GM18867 (cell line): ENCODE measurements at regions not wholly inside any gene's neighbourhood (a gene's known extent, or its start where the extent isn't known, plus 50 kb on each side); places are given as distances from the start of the nearest gene placed in this dataset.

Experiments used
- ATAC-seq: cut with Tn5 transposase; IDR thresholded peaks from one replicate; pipeline ENCODE4 v1.9.1; 2021; ENCODE audit warnings: mild to moderate bottlenecking, moderate library complexity; ENCODE audit not compliant: unreplicated experiment

DNA sequence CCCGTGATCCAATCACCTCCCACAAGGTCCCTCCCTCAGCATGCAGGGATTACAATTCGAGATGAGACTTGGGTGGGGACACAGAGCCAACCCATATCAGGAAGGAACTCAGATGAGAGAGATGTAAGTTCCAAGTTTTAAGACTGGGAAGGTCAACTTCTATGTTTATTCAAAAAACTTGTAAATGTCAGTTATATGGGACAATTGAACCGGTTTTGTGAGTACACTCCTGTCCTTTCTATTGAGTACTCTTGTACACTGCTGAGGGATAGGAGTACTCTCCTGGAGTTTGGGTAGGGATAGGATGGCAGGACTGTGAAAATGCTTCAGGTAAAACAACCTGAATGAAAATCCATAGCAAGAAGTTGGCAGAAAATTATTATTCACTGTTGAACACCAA is 239.1 kb downstream of the ZNF674 start:
- ATAC-seq = no peak

GRCh38 chrX:46305431-46305830 is 239.8 kb downstream of the ZNF674 start:
- ATAC-seq = no peak

DNA sequence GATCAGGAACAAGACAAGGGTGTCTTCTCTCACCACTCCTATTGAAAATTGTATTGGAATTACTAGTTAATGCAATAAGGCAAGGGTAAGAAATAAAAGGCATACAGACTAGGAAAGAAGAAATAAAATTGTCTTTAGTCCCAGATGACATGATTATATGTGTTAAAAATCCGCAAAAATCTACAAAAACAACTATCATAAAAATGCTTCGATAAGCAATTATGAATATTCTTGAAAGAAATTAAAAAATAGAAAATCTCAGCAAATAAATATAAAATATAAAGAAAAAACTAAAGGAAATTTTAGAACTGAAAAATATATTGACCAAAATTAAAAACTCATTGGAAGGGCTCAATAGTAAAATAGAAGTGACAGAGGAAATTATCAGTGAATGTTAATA is 243.3 kb downstream of the ZNF674 start:
- ATAC-seq = no peak

DNA sequence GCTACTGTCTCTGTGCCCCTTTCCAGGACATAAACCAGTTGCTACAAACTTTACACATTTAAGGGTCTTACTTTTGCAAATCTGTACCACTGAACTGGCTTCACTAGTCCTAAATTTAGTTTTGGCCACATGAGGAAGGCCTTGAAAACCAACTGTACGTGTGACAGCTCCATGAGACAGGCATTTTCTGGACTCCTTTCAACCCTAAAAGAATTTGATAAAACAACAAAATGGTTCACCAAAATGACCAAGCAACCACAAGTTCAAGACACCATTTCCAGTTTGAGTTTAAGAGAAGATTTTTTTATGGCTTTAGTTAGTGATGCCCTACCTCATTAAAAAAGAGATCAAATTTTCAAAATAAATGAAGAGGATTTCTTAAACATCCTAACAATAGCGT is 246.4 kb downstream of the ZNF674 start:
- no peak for ATAC-seq

GRCh38 chrX:46295963-46296362 is 249.3 kb downstream of the ZNF674 start:
- no peak for ATAC-seq

DNA sequence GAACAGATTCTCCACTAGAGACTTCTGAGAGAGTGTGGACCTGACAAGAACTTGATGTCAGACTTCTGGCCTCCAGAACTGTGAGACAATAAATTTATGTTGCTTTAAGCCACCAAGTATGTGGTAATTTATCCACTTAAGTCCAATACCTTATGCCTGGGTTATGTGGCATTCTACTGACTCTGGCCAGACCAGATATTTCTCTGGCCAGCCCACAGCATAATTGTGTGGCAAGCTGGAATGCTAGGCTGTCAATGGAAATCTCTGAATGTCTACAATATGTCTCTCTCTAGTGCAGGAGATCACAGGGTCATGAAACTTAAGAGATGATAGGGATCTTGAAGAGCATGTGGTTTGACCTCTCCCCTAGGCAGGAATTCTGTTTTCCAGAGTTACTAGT is 251.0 kb downstream of the ZNF674 start:
- ATAC-seq = no peak

GRCh38 chrX:46279925-46280313 is 265.3 kb downstream of the ZNF674 start:
- ATAC-seq = no peak

- no peak for ATAC-seq
Measured at GRCh38 chrX:46279214-46279924, 265.9 kb downstream of the ZNF674 start.

DNA sequence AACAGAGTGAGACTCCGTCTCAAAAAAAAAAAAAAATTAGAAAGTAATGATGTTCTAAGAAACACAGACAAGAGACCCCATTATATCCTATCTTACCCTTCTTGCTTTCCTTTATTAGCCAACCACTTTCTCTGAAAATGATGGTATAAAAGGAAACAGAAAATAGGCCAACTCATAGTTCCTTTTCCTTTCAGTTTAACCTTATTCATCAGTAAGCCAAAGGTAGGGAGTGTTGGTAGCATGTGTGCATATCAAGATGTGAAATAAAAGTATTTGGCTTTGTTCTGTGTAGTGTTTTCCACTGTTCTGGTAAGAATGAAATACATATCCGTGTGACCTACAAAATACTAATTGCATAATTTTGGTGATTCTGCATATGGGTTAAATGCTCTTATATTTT is 266.6 kb downstream of the ZNF674 start:
- ATAC-seq = no peak

DNA sequence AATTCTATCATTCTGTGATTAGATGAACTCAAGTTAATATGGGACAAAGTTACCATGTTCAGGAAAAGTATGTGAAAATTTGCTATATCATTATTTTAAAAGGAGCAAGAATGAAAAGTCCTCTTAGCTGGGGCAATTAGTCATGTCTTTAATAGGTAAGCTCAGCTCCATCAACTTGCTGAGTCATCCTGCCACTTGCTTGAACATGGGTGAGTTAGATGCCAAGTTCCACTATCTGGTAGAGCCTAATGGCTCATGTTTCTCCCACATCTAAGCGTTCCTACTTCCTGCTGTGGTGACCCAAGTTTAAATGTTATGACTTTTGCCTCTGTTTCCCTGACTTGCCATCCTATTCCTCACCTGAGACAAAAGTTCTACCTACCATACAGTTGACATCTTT is 276.8 kb downstream of the ZNF674 start:
- ATAC-seq = no peak

GRCh38 chrX:46263494-46263893 is 281.7 kb downstream of the ZNF674 start:
- no peak for ATAC-seq

DNA sequence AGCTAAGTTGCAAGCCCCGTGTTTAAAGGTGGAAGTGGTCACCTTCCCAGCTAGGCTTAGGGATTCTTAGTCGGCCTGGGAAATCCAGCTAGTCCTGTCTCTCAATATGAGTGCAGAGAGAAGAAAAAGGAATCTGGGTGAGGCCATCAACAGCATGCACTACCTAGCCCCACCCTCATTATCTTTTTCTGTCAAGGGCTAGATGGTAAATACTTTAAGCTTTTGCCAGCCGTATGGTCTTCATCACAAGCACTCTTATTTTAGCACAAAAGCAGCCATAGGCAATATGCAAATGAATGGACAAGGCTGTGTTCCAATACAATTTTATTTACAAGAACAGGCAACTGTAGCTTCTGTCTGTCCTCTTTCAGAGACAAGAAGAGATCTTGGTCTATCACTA is 282.9 kb downstream of the ZNF674 start:
- no peak for ATAC-seq

DNA sequence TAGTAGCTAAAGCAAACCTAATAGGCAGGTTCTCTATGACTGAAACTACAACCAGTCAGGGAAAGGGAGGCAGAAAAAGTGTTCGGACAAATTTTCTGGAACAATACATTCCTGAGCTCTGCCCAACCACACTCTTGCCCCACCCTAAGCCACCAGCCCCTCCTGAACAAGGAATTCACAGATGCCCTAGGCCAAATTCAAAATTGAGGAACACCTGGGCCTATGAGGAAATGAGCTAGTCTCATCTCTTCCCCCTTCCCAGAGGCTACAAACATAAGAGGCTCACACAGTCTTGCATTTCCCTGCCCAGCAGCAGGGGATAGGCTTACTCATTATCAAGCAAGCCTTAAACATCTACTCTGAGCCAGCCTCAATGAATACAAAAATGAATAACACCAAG is 284.7 kb downstream of the ZNF674 start:
- ATAC-seq = no peak

- no peak for ATAC-seq
Measured at GRCh38 chrX:46258356-46258755, 286.9 kb downstream of the ZNF674 start.

GRCh38 chrX:46257451-46257879 is 287.8 kb downstream of the ZNF674 start:
- no peak for ATAC-seq

DNA sequence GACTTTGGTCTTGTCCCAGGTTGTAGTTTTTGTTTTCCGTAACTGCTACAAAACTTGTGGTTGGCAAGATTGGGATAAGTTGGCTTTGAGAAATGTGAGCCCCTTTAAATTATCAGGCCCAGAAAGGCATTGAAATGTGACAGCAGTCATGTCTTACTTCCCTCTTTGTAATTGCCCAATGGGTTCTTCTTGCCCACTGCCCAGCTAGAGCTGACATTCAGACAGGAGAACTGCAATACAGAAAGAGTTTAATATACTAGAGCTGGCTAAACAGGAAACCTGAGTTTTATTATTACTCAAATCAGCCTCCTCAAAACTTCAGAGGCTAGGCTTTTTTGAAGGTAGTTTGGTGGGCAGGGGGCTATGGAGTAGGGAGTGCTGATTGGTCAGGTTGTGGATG is 288.3 kb downstream of the ZNF674 start:
- no peak for ATAC-seq

- no peak for ATAC-seq
Measured at GRCh38 chrX:46255046-46255445, 290.2 kb downstream of the ZNF674 start.

DNA sequence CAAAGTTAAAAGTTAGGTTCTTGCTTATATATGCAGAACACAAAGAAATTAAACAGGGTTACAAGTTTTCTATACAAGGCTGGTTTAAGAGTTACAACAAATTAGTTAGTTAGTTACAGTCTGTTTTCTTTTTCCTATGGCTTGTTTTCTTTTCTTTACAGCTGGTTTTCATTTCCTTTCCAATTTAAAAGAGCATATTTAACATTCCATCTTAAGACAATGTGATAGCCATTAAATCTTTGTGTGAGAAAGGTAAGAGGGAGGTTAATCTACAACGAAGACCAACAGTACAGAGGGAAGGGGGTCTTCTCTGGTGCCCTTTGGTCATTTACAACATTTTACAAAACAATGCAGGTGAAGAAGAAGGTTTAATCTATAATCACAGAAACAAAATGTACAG is 290.6 kb downstream of the ZNF674 start:
- ATAC-seq = no peak

DNA sequence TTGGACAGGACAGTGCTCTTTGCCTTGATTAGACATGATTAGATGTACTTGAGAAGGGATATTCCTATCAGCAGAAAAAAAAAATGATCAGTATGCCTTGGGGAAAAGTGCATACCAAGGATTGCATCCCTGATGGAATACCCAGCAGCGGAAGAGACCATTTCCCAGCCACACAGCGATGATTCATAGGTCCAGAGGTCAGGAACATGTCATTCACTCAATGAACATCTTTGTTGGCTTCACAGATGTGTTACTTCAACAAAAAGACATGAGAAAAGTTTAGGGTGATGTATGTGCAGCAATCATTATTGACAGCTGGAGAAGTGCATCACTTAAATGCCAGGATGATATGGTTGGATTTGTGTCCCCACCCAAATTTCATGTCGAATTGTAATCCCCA is 293.5 kb downstream of the ZNF674 start:
- no peak for ATAC-seq

DNA sequence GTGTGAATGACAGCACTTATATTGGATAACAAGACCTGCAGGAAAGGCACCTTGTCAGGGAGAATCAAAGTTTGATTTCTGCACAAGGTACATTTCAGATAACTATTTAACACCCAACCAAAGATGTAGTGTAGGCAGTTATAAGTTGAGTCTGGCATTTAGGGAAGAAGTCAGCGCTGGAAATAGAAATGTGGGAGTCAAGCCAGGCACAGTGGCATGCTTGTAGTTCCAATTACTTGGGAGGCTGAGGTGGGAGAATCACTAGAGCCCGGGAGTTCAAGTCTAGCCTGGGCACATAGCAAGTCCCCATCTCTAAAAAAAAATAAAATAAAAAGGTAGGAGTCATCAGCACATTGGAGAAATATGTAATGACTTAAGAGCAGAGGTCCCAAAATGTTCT is 295.1 kb downstream of the ZNF674 start:
- ATAC-seq = no peak

DNA sequence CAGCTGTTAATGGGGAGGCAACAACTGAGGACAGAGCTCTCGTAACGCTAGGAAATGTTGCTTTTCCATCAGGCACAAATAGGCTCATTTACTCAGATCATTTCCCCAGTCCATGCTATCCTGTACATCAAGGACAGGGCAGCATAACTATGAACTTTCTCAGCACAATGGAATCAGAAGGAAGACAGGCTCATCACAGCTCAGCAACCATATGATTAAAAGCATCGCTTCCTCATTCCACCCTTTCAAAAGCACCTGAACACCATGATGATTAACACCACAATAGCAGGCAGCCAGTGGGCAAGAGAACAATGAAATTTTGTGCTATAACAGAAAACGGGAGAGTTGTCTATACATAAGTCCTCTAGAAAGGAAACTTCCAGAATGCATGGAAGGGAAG is 297.8 kb downstream of the ZNF674 start:
- ATAC-seq = no peak

- ATAC-seq = no peak
Measured at GRCh38 chrX:46244451-46244850, 300.8 kb downstream of the ZNF674 start.

DNA sequence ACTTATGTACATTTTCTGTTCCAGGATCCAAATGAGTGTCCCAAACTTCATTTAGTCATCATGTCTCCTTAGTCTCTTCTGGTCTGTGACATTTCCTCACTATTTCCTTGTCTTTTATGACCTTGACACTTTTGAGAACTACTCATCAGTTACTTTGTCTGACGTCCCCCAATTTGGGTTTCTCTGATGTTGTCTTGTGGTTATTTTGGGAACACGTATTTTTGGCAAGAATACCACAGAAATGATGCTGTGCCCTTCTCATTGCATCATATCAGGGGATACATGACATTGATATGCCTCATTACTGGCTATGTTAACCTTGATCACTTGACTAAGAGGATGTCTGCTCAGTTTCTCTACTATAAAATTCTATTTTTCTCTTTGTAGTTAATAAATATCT is 308.8 kb downstream of the ZNF674 start:
- ATAC-seq = no peak
